ENCODE measurements at regions not wholly inside any gene's neighbourhood (a gene's known extent, or its start where the extent isn't known, plus 50 kb on each side); places are given as distances from the start of the nearest gene placed in this dataset.

GRCh38 chr5:61652916-61653315 is 320.9 kb downstream of the ZSWIM6 start:
- DNase-seq (ENCODE audit: low read depth in 2 of 2), result no peak

DNA sequence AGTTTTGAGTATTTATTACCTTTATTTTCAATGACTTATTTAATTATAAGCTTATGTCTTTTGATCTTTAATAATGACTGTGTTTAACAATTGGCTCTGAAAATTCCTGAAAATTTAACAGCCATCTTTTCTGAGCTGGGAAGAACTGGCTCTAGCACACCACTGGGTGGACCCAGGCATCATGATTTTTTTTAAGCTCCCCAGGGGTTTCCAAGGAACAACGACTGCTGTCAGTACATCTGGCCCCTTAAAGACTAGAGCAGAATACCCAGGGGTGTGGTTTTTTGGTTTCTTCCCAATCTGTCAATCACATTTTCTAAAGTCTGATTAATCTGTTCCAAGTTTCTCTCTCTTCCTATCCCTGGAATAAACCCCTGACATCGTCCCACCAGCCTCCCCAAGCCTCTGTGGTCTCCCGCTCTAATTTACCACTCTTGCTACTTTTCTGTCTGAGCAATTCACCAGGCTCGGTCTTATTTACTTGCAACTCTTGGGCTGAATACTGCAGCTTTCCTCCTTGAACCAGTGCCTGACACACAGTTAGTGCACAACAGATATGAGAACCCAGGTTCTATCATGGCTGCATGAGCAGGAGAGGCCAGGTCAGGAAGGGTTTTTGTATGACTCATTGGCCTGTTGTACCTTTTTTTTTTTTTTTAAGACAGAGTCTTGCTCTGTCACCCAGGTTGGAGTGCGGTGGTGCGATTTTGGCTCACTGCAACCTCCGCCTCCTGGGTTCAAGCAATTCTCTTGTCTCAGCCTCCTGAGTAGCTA is 321.9 kb downstream of the ZSWIM6 start:
- DNase-seq (ENCODE audit: low read depth in 2 of 2), result no peak

GRCh38 chr5:61654876-61655275 is 322.8 kb downstream of the ZSWIM6 start:
- no peak for DNase-seq (ENCODE audit: low read depth in 2 of 2)

- DNase-seq (ENCODE audit: low read depth in 2 of 2), result no peak
Measured at GRCh38 chr5:61657010-61657409, 325.0 kb downstream of the ZSWIM6 start.

DNA sequence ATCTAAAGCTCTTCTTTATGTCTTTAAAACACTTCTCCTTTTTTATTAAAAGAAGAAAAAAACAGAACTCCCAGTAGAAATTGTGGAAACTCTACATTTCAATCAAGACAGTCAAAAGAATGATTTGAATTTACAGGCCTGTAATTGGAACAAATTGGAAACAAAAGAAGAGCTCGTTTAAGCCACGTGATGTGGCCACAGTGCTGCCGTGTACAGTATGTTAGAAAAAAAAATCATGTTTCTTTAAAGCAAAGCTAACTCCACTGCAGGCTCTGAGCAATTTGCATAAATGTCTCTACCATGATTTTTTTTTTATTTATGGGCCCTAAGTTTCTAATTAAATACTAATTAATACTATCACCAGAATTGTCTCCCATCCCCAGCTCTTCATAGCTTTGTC is 325.6 kb downstream of the ZSWIM6 start:
- no peak for DNase-seq (ENCODE audit: low read depth in 2 of 2)

GRCh38 chr5:61658592-61659008 is 326.5 kb downstream of the ZSWIM6 start:
- DNase-seq (ENCODE audit: low read depth in 2 of 2), result peak; percentile 25

- DNase-seq (ENCODE audit: low read depth in 2 of 2), result no peak
Measured at GRCh38 chr5:61659221-61659696, 327.2 kb downstream of the ZSWIM6 start.

DNA sequence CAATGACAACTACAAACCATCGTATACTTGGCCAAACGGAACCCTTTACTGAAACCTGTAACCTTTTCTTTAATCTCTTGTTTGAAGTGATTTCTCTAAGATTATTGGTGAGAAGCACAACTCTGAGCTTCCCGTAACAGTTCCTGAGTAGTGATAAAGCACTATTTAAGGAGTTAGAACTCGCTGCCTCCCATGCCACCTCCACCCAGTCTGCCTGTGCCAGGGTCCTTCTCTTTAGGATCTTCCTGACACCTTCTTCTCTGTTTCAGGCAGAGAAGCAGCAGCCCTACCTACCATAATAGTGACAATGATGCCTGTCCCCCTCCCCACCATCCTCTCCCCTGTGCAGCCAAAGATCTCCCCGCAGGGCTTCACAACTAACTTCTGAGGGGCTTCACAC is 330.6 kb downstream of the ZSWIM6 start:
- no peak for DNase-seq (ENCODE audit: low read depth in 2 of 2)

DNA sequence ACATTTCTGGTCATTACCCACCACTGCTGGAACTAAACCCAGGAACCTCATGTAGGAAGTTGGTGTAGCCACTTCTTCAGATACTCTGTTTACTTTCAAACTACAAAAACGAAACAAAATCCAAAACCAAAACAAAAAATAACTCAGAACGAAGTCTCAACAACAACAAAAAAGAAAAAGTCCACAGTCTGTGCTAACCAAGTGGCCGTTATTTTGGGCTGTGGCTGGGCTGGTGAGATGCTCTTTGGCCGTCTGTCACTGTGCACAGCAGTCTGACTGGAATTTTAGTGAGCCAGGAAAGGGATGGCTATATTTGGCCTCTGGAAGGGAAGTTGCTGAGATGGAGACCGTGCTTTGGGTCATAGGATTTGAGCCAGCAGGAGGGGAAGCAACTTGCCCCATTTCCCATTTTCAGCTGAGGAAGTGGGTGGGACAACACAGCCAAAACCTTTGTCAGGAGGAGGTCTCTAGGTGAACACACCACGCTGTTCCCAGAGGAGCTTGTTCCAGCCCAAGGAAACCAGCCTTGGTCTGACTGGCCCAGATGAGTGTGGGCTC is 334.1 kb downstream of the ZSWIM6 start:
- DNase-seq (ENCODE audit: low read depth in 2 of 2), result no peak

- no peak for DNase-seq (ENCODE audit: low read depth in 2 of 2)
Measured at GRCh38 chr5:61667525-61668218, 335.6 kb downstream of the ZSWIM6 start.

- no peak for DNase-seq (ENCODE audit: low read depth in 2 of 2)
Measured at GRCh38 chr5:61669531-61669930, 337.5 kb downstream of the ZSWIM6 start.

DNA sequence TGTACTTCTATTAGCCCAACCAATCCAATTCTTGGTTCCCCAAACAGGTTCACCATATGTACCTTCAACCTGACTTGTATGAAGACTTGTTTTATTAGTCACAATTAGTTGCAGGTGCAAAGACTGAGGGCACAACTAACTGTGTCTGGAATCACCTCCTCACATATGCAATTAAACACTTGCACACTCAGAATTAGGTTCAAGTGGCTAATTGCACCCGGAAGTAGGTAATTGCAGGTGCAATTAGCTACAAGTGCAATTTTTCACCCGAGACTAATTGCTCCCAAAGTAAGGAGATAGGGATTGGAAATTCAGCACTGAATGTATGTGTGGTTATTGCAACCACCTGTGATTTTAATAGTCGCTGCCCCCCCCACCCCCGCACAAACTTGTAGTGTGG is 338.9 kb downstream of the ZSWIM6 start:
- DNase-seq (ENCODE audit: low read depth in 2 of 2), result no peak

DNA sequence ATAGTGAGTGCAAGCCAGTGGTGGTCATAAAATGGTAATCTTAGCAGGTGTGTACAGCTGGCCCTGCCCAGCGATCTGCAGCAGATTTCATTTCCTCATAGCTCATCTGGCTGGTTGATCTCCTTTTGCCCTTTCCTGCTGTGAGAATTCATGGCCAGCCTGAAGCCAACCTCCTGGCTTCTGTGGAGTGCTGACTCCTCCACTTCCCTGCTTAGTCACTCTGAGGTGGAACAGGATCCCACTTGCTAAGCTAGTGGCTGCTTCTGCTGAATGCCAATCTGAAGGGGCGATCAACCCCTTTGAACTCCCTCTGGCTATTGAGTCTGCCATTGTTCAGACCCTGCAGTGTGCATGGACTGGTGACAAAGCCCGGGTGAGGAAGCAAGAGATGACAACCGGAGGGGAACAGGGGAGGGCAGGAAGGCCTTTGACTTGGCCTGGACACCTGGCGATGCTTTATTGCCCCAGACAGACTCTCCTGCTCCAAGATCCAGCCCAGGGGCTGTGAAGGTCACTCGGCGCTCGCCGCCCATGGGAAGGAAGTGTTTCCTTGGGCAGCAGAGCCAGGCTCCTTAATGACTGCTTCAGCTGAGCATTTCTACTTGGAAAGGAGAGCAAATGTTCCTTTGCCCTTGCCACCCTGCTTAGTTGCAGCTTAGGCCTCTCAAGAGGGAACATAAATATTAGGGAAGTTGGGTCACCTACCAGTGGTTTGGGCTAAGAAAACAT is 341.1 kb downstream of the ZSWIM6 start:
- DNase-seq (ENCODE audit: low read depth in 2 of 2), result no peak

DNA sequence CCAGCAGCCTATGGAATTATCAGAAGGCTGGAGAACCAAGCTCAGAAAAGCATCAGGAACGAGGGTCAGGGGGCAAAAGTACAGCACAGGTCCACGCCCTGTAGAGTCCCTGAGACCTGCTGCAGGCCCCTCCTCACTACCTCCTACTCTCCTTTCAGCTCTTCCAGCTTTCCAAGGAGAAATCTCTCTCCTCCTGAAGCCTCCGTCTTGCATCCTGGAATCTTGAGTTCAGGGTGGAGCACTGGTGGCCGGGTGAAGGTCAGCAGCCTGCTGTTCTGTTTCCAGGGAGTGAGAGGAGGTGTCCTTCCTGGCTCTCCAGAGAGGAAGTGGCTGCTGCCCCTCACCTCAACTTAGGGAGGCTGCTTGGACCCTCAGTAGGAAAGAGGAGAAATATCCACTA is 342.3 kb downstream of the ZSWIM6 start:
- no peak for DNase-seq (ENCODE audit: low read depth in 2 of 2)

DNA sequence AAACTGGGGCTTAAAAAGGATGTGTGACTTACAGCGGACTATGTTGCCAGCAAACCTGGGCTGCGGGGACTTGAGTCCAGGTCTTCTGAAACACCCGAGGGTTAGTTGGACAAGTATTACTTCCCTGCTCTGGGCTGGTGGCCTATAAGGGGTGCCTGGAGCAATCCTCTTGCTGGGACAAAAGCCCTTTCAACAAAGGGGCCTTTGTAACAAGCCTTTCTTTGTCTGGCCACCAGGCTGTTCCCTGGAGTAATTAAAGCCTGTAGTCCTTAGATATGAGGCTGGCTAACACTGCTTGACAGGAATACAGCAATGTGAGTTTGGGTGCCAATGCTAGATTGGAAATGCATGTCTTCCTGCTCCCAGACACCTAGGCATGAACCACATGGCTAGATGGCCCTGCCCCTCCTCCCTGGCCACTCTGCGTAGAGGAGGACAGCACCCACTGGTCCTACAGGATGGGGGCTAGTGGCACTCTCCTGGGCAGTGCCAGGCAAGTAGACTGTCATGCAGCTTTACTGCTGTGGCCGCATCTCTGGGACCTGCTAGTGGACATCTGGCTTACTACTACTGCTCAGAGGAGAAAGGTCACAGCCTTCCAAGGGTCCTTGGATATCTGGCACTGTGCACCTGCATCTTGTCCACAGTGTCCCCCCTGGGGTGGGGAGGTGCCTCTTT is 343.1 kb downstream of the ZSWIM6 start:
- DNase-seq (ENCODE audit: low read depth in 2 of 2), result no peak

- no peak for DNase-seq (ENCODE audit: low read depth in 2 of 2)
Measured at GRCh38 chr5:61677220-61677619, 345.2 kb downstream of the ZSWIM6 start.

DNA sequence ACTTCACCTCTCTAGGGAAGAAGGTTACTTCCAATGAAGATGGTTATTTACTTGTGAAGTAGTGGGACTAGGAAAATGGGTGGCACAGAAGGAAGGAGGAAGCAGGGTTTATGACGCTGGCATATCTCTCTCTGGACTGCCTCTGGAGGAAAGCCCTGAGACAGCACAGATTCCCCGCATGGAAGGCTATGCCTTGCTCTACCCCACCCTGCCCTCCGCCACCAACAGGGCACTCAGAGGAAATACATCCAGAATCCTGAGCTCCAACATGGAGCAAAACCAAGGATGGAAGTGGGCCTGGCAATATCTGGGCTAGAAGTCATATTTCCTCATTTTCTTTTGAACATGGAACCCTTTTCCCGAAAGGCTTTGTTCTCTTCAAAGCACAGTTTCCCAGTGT is 346.9 kb downstream of the ZSWIM6 start:
- DNase-seq (ENCODE audit: low read depth in 2 of 2), result no peak

- DNase-seq (ENCODE audit: low read depth in 2 of 2), result no peak
Measured at GRCh38 chr5:61679562-61679961, 347.5 kb downstream of the ZSWIM6 start.

GRCh38 chr5:61680247-61680646 is 348.2 kb downstream of the ZSWIM6 start:
- no peak for DNase-seq (ENCODE audit: low read depth in 2 of 2)

DNA sequence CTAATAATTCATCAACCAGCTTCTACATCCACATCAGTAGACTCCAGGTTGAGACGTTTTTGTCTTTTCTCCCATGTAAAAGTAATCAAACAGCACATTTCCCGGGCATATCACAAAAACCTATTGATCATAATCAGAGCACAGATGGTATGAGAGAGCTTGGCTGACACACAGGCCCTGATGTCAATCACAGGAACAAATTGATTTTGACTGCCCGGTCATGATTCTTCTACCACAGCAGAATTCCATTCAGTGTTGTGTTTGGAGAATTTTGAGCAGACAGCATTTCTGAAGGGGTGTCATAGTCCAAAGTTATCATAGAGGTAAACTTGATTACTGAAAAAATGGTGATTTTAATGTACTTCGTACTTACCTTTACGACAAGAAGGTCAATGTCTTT is 351.1 kb downstream of the ZSWIM6 start:
- DNase-seq (ENCODE audit: low read depth in 2 of 2), result no peak

GRCh38 chr5:61683926-61684325 is 351.9 kb downstream of the ZSWIM6 start:
- no peak for DNase-seq (ENCODE audit: low read depth in 2 of 2)
